H1 (cell line): ENCODE measurements at regions not wholly inside any gene's neighbourhood (a gene's known extent, or its start where the extent isn't known, plus 50 kb on each side); places are given as distances from the start of the nearest gene placed in this dataset.

ENCODE experiments used
- CTCF ChIA-PET: fragments of 300-600 bp; sonication (Branson Sonifier 250); formaldehyde crosslinking; loops from one replicate; lab custom pipeline; 2021; ENCODE audit not compliant: partially characterized antibody; lab: Charles Lee
- POLR2A ChIA-PET: fragments of 300-600 bp; sonication (Branson Sonifier 250); formaldehyde crosslinking; loops from one replicate; lab custom pipeline; 2021; ENCODE audit warnings: inconsistent platforms; ENCODE audit not compliant: partially characterized antibody; lab: Charles Lee
- DNase-seq, 2 experiments: peaks; one replicate each; pipeline versions ENCODE4 v3.0.0 to v3.0.0-alpha.2; 2010 to 2022; ENCODE audit warnings: low spot score in 2 of 2, low read depth in 1 of 2, mixed read lengths in 1 of 2
- FAIRE-seq: peaks from 2 replicates; lab custom pipeline; 2011; peaks lifted over from hg19 to GRCh38; lab: Jason Lieb, UNC
- H2AFZ ChIP-seq: 2 replicates; pipeline ENCODE4 v1.8.1; 2012; ENCODE audit warnings: low read length, inconsistent platforms
- H2AK5ac ChIP-seq: 2 replicates; pipeline ENCODE4 v1.6.1; 2013; ENCODE audit warnings: low read depth, low read length
- H2BK120ac ChIP-seq: replicated peaks from 2 replicates; pipeline ENCODE3; 2013; ENCODE audit warnings: low read depth, low read length, inconsistent platforms
- H2BK12ac ChIP-seq: 2 replicates; pipeline ENCODE4 v1.6.1; 2013; ENCODE audit warnings: low read depth, low read length
- H2BK15ac ChIP-seq: 2 replicates; pipeline ENCODE4 v1.6.1; 2013; ENCODE audit warnings: low read length
- H2BK20ac ChIP-seq: 2 replicates; pipeline ENCODE4 v1.6.1; 2013; ENCODE audit warnings: low read length
- H2BK5ac ChIP-seq: 2 replicates; pipeline ENCODE4 v1.6.1; 2013; ENCODE audit warnings: low read depth, low read length
- H3K14ac ChIP-seq: 2 replicates; pipeline ENCODE4 v1.6.1; 2013; ENCODE audit warnings: inconsistent platforms; ENCODE audit not compliant: insufficient read length
- H3K18ac ChIP-seq: 2 replicates; pipeline ENCODE4 v1.6.1; 2013; ENCODE audit warnings: low read length; ENCODE audit errors: extremely low read depth
- H3K23ac ChIP-seq: 2 replicates; pipeline ENCODE4 v1.6.1; 2013; ENCODE audit warnings: inconsistent platforms; ENCODE audit not compliant: insufficient read length
- H3K23me2 ChIP-seq: 2 replicates; pipeline ENCODE4 v1.6.1; 2013; ENCODE audit warnings: low read depth, low read length
- H3K27ac ChIP-seq: 2 replicates; pipeline ENCODE4 v1.6.1; 2011; ENCODE audit warnings: low read depth, low read length, inconsistent platforms
- H3K27me3 ChIP-seq, 4 experiments: replicated peaks in 1 of 4; 1 replicate in 1 of 4; 2 replicates in 3 of 4; pipeline versions ENCODE4 v1.6.1 to v1.8.1; 2011 to 2013; ENCODE audit warnings: low read length in 3 of 4, mild to moderate bottlenecking in 3 of 4, inconsistent platforms in 2 of 4, mixed read lengths in 2 of 4, moderate library complexity in 1 of 4; ENCODE audit not compliant: control insufficient read depth in 3 of 4, insufficient read depth in 3 of 4; ENCODE audit errors: extremely low read depth in 1 of 4
- H3K36me3 ChIP-seq, 4 experiments: 2 replicates each; pipeline versions ENCODE4 v1.6.1 to v1.8.1; 2011 to 2013; ENCODE audit warnings: mild to moderate bottlenecking in 4 of 4, low read length in 3 of 4, moderate library complexity in 2 of 4, control low read depth in 1 of 4, inconsistent platforms in 1 of 4; ENCODE audit not compliant: insufficient read depth in 4 of 4, control insufficient read depth in 2 of 4
- H3K4ac ChIP-seq: replicated peaks from 2 replicates; pipeline ENCODE3; 2013; ENCODE audit warnings: low read length, low read depth, mixed read lengths, inconsistent platforms; ENCODE audit not compliant: insufficient read length
- H3K4me1 ChIP-seq, 4 experiments: replicated peaks in 1 of 4; 1 replicate in 1 of 4; 2 replicates in 3 of 4; pipeline versions ENCODE4 v1.6.1 to v1.8.1; 2011 to 2013; ENCODE audit warnings: low read length in 3 of 4, inconsistent platforms in 2 of 4, mixed read lengths in 1 of 4; ENCODE audit not compliant: insufficient read depth in 4 of 4, control insufficient read depth in 3 of 4
- H3K4me2 ChIP-seq, 2 experiments: 2 replicates each; pipeline versions ENCODE4 v1.6.1 to v1.8.1; 2011 to 2013; ENCODE audit warnings: low read depth in 2 of 2, low read length in 2 of 2, control low read depth in 1 of 2, inconsistent platforms in 1 of 2, mild to moderate bottlenecking in 1 of 2; ENCODE audit not compliant: insufficient read depth in 1 of 2
- H3K4me3 ChIP-seq, 4 experiments: fragments of 200-600, 300-600 bp in 1 of 4; sonication (generic), shearing (Covaris generic), sonication (Bioruptor Twin) in 1 of 4; 2 replicates each; pipeline versions ENCODE4 v1.5.1 to v1.8.1; 2011 to 2016; ENCODE audit warnings: low read length in 4 of 4, low read depth in 3 of 4, control low read depth in 2 of 4, inconsistent platforms in 2 of 4, mild to moderate bottlenecking in 2 of 4, mixed read lengths in 1 of 4, moderate library complexity in 1 of 4; ENCODE audit not compliant: insufficient read depth in 2 of 4; ENCODE audit errors: extremely low read depth in 1 of 4
- H3K56ac ChIP-seq: replicated peaks from 2 replicates; pipeline ENCODE3; 2013; ENCODE audit warnings: low read depth, mild to moderate bottlenecking, mixed read lengths, low read length, inconsistent platforms; ENCODE audit not compliant: insufficient read length
- H3K79me1 ChIP-seq: 2 replicates; pipeline ENCODE4 v1.6.1; 2013; ENCODE audit warnings: low read depth, low read length, control low read depth
- H3K79me2 ChIP-seq, 2 experiments: 2 replicates each; pipeline versions ENCODE4 v1.6.1 to v1.8.1; 2012 to 2013; ENCODE audit warnings: low read length in 2 of 2, mild to moderate bottlenecking in 2 of 2, inconsistent platforms in 1 of 2; ENCODE audit not compliant: insufficient read depth in 2 of 2, control insufficient read depth in 1 of 2
- H3K9ac ChIP-seq, 4 experiments: replicated peaks in 1 of 4; 1 replicate in 1 of 4; 2 replicates in 3 of 4; pipeline versions ENCODE4 v1.6.1 to v1.8.1; 2011 to 2013; ENCODE audit warnings: low read depth in 3 of 4, low read length in 3 of 4, control low read depth in 2 of 4, mild to moderate bottlenecking in 2 of 4, moderate library complexity in 2 of 4, inconsistent platforms in 1 of 4; ENCODE audit errors: extremely low read depth in 1 of 4
- H3K9me3 ChIP-seq, 2 experiments: 2 replicates each; pipeline versions ENCODE4 v1.6.1 to v1.8.1; 2012 to 2013; ENCODE audit warnings: mild to moderate bottlenecking in 2 of 2, moderate library complexity in 2 of 2, control low read depth in 1 of 2, inconsistent platforms in 1 of 2, low read depth in 1 of 2, low read length in 1 of 2, mixed read lengths in 1 of 2; ENCODE audit not compliant: insufficient read depth in 2 of 2
- H4K20me1 ChIP-seq, 2 experiments: replicated peaks in 1 of 2; 2 replicates each; pipeline versions ENCODE3 to v1.8.1; 2011 to 2013; ENCODE audit warnings: inconsistent platforms in 2 of 2, low read length in 2 of 2, mild to moderate bottlenecking in 1 of 2; ENCODE audit not compliant: insufficient read depth in 2 of 2, control insufficient read depth in 1 of 2
- H4K5ac ChIP-seq: 2 replicates; pipeline ENCODE4 v1.6.1; 2013; ENCODE audit warnings: low read length, low read depth, mixed read lengths, inconsistent platforms; ENCODE audit not compliant: insufficient read length
- H4K8ac ChIP-seq: 2 replicates; pipeline ENCODE4 v1.8.0; 2013; ENCODE audit warnings: mild to moderate bottlenecking, moderate library complexity, low read length, inconsistent platforms; ENCODE audit not compliant: insufficient read depth; ENCODE audit errors: extremely low read depth
- H4K91ac ChIP-seq: replicated peaks from 2 replicates; pipeline ENCODE3; 2013; ENCODE audit warnings: low read length, mixed read lengths, inconsistent platforms; ENCODE audit not compliant: insufficient read length
- CBX8 ChIP-seq: fragments of 300-800, 300-1000 bp; sonication (generic); IDR thresholded peaks from 2 replicates; pipeline ENCODE4 v1.7.1; 2016; ENCODE audit warnings: low read depth, low read length, borderline replicate concordance
- CHD2 ChIP-seq: IDR thresholded peaks from 2 replicates; pipeline ENCODE4 v1.6.1; 2012; ENCODE audit warnings: low read length, improper control_type of control experiment
- HDAC6 ChIP-seq: IDR thresholded peaks from one replicate; pipeline ENCODE4 v1.7.1; 2012; ENCODE audit warnings: low read depth, mild to moderate bottlenecking, inconsistent platforms, low read length, moderate library complexity
- JUND ChIP-seq: IDR thresholded peaks from 2 replicates; pipeline ENCODE4 v1.6.1; 2011; ENCODE audit warnings: mild to moderate bottlenecking, improper control_type of control experiment, low read length
- KDM5A ChIP-seq: fragments of 200-600 bp; IDR thresholded peaks from 2 replicates; pipeline ENCODE4 v1.7.1; 2012; ENCODE audit warnings: mild to moderate bottlenecking, low read length, inconsistent platforms, mixed read lengths
- PHF8 ChIP-seq: fragments of 200-600 bp; sonication (generic); conservative IDR thresholded peaks from 2 replicates; pipeline ENCODE4 v1.7.1; 2012; ENCODE audit warnings: low read depth, mild to moderate bottlenecking, inconsistent platforms, low read length, moderate library complexity
- RXRA ChIP-seq: IDR thresholded peaks from 2 replicates; pipeline ENCODE4 v1.6.1; 2011; ENCODE audit warnings: low read depth, mild to moderate bottlenecking, low read length, moderate library complexity; ENCODE audit not compliant: insufficient read depth
- SP4 ChIP-seq: IDR thresholded peaks from 2 replicates; pipeline ENCODE4 v1.6.1; 2012; ENCODE audit warnings: low read length, inconsistent platforms
- SRF ChIP-seq: IDR thresholded peaks from 2 replicates; pipeline ENCODE4 v1.6.1; 2011; ENCODE audit warnings: mild to moderate bottlenecking, low read depth, low read length, moderate library complexity
- TEAD4 ChIP-seq: IDR thresholded peaks from 2 replicates; pipeline ENCODE4 v1.6.1; 2012; ENCODE audit warnings: low read depth, low read length, inconsistent platforms, mixed read lengths
- ZNF274 ChIP-seq: IDR thresholded peaks from 2 replicates; pipeline ENCODE4 v1.7.0; 2012; ENCODE audit warnings: low read length, borderline replicate concordance; ENCODE audit errors: extremely low read depth
- WGBS, 2 experiments: shearing (Covaris generic) in 1 of 2; methylation state at CpG; one replicate each; pipeline versions ENCODE4 v1.1.6 to v1.1.7; 2013 to 2015; ENCODE audit warnings: low lambda C conversion rate in 2 of 2, mixed read lengths in 2 of 2, inconsistent platforms in 1 of 2, low coverage in 1 of 2, missing lambda C conversion rate in 1 of 2; ENCODE audit not compliant: insufficient replicate concordance in 2 of 2, insufficient coverage in 1 of 2, insufficient read length in 1 of 2; ENCODE audit errors: extremely low coverage in 1 of 2, missing lambda C conversion rate in 1 of 2; 5-methylcytosine and 5-hydroxymethylcytosine counted together
- TF ChIP-seq, protein P1 (sequence below): IDR thresholded peaks from 2 replicates; pipeline ENCODE4 v1.6.1; 2012; ENCODE audit warnings: inconsistent platforms
- TF ChIP-seq, protein P2 (sequence below): IDR thresholded peaks from 2 replicates; pipeline ENCODE4 v1.6.1; 2011; ENCODE audit warnings: low read depth, mild to moderate bottlenecking, low read length; ENCODE audit not compliant: insufficient read depth
- TF ChIP-seq, protein P3 (sequence below): IDR thresholded peaks from 2 replicates; pipeline ENCODE4 v1.6.1; 2012; ENCODE audit warnings: inconsistent platforms

DNA sequence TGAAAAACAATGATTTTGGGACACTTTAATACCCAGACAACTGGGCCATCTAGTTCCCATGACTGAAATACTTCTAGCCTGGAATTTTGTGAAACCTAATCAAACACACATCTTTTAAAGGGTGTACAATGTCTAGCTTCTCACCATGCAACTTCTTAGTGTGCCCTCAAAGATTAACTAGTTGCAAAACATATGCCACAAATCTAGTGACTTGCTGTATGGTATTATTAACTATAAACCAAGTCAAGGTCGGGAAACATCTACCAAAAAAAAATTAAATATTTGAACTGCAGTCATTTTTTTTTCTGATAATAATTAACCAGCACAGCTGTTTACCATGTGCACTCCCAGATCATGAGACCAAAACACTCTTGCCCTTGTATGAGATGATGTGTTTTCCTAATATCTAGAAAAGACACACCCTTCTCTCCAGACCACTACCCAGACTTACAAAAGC is 171.8 kb upstream of the FOXN3 start:
- H3K4me2 ChIP-seq: no peak overlapping the region; a peak in 1 of 4 replicates
- peaks cover 10% of the 10 kb centered on the region for H3K79me1 ChIP-seq
- no peak overlapping the region for H2AK5ac ChIP-seq
- DNase-seq (no peak), FAIRE-seq (no peak)
- no peak overlapping the region for H2BK12ac ChIP-seq
- WGBS, 2 experiments: 100% methylated on average over 1 of the region's 1 CpG; no CpG with 5 or more reads in 1 of the 2 experiments
- H3K14ac ChIP-seq: no peak overlapping the region
- no peak overlapping the region for H2AFZ ChIP-seq
- H2BK15ac ChIP-seq: no peak overlapping the region
- no peak overlapping the region for H3K4ac ChIP-seq
- no peak overlapping the region for H3K56ac ChIP-seq
- ChIA-PET CTCF (interaction anchor here (1.0 kb wide), 1 partner anchor 17 kb away, joined by 5 read pairs; no protein-coding TSS in a partner anchor), POLR2A (no interaction called here)
- H3K36me3 ChIP-seq: peaks cover 0 to 2% (median 0%) of the 10 kb centered on the region in 4 experiments; a peak in 1 of 8 replicates
- H2BK120ac ChIP-seq: no peak overlapping the region
- H2BK5ac ChIP-seq: no peak overlapping the region
- peaks cover 21 to 97% of the 10 kb centered on the region in 2 experiments for H3K79me2 ChIP-seq
- H3K18ac ChIP-seq: no peak overlapping the region
- no peak overlapping the region for H4K91ac ChIP-seq
- H2BK20ac ChIP-seq: no peak overlapping the region
- H3K4me1 ChIP-seq: peaks cover 4 to 20% (median 5%) of the 10 kb centered on the region in 4 experiments; a peak in 5 of 7 replicates
- no peak overlapping the region for H3K27ac ChIP-seq
- no peak overlapping the region for H4K5ac ChIP-seq
- H3K9me3 ChIP-seq: no peaks in the 10 kb centered on the region
- H3K4me3 ChIP-seq: no peak overlapping the region
- peaks cover 0 to 5% of the 10 kb centered on the region in 2 experiments for H4K20me1 ChIP-seq
- H3K23ac ChIP-seq: no peak overlapping the region
- H3K9ac ChIP-seq: no peak overlapping the region
- no peak overlapping the region for H4K8ac ChIP-seq
- no peaks in the 10 kb centered on the region; the same call in 1 of the 2 replicates for H3K23me2 ChIP-seq
- H3K27me3 ChIP-seq: no peaks in the 10 kb centered on the region
- TF ChIP-seq JUND (no peak), ZNF274 (no peak), TEAD4 (no peak), PHF8 (no peak), HDAC6 (no peak), CHD2 (no peak), SRF (no peak), KDM5A (no peak), SP4 (no peak), CBX8 (no peak), RXRA (no peak)
- TF ChIP-seq, protein P1, sequence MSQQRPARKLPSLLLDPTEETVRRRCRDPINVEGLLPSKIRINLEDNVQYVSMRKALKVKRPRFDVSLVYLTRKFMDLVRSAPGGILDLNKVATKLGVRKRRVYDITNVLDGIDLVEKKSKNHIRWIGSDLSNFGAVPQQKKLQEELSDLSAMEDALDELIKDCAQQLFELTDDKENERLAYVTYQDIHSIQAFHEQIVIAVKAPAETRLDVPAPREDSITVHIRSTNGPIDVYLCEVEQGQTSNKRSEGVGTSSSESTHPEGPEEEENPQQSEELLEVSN: no peak
- TF ChIP-seq, protein P2, sequence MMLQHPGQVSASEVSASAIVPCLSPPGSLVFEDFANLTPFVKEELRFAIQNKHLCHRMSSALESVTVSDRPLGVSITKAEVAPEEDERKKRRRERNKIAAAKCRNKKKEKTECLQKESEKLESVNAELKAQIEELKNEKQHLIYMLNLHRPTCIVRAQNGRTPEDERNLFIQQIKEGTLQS: no peak
- TF ChIP-seq, protein P3, sequence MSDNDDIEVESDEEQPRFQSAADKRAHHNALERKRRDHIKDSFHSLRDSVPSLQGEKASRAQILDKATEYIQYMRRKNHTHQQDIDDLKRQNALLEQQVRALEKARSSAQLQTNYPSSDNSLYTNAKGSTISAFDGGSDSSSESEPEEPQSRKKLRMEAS: no peak
